GM10266 (cell line): ENCODE measurements at regions not wholly inside any gene's neighbourhood (a gene's known extent, or its start where the extent isn't known, plus 50 kb on each side); places are given as distances from the start of the nearest gene placed in this dataset.

Experiments
- DNase-seq: peaks from one replicate; pipeline ENCODE4 v3.0.0; 2012; ENCODE audit errors: extremely low spot score
- TF ChIP-seq, protein P1 (sequence below): IDR thresholded peaks from 2 replicates; pipeline ENCODE4 v1.5.1; 2012; ENCODE audit warnings: mild to moderate bottlenecking, low read depth; ENCODE audit not compliant: control insufficient read depth, insufficient read depth; ENCODE audit errors: missing control alignments

DNA sequence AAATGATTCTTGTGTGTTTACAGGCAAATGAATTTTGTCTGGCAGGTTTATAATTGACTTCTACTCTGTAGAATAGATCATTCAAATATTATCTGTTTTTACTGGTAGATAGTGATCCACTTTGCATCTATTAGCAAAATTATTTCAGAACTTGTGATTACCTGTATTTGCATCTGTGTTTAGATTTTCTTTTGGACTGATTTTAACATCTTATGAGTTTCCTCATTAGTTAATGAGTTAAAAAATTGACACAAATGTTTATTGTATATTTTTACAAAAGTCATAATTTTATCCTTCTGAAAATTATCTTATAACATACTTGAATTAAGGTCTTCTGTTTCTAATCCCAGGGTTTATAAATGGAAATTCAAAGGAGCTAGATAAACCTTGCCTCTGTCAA, 132.0 kb upstream of the KCNJ16 start:
- no peak for DNase-seq
- TF ChIP-seq, protein P1, sequence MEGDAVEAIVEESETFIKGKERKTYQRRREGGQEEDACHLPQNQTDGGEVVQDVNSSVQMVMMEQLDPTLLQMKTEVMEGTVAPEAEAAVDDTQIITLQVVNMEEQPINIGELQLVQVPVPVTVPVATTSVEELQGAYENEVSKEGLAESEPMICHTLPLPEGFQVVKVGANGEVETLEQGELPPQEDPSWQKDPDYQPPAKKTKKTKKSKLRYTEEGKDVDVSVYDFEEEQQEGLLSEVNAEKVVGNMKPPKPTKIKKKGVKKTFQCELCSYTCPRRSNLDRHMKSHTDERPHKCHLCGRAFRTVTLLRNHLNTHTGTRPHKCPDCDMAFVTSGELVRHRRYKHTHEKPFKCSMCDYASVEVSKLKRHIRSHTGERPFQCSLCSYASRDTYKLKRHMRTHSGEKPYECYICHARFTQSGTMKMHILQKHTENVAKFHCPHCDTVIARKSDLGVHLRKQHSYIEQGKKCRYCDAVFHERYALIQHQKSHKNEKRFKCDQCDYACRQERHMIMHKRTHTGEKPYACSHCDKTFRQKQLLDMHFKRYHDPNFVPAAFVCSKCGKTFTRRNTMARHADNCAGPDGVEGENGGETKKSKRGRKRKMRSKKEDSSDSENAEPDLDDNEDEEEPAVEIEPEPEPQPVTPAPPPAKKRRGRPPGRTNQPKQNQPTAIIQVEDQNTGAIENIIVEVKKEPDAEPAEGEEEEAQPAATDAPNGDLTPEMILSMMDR = no peak

- TF ChIP-seq, protein P1 = no peak
- no peak for DNase-seq
Observed at GRCh38 chr17:69944406-69944805, 130.6 kb upstream of the KCNJ16 start.

GRCh38 chr17:69945698-69946185, 129.3 kb upstream of the KCNJ16 start:
- no peak for DNase-seq
- TF ChIP-seq, protein P1 = no peak

DNA sequence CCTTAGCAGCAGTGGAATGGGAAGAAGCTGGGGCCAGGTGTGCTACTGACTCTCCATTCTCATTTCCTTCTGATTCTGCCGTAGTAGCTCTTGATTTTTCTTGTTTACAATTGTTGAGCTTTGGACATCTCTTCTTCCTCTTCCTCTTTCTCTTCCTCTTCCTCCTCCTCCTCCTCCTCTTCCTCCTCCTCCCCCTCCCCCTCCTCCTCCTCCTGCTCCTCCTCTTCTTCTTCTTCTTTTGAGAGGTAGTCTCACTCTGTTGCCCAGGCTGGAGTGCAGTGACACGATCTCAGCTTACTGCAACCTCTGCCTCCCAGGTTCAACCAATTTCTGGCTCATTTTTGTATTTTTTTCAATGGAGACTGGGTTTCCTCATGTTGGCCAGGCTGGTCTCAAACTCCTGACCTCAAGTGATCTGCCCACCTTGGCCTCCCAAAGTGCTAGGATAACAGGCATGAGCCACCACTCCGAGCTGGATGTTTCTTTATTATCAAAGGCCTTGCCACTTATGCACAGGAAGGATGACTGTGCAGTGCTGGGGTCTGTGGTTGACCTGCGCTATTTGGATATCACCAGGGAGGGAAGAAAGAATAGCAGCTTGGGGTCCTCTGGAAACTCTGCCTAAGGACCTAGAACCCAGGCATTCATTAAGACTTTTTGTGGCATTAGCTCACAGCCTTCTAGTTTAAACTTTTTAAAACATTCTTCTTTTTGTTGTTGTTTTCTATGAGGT, 127.8 kb upstream of the KCNJ16 start:
- TF ChIP-seq, protein P1 = no peak
- DNase-seq = no peak

- TF ChIP-seq, protein P1 = no peak
- DNase-seq = no peak
Observed at GRCh38 chr17:69948406-69948805, 126.6 kb upstream of the KCNJ16 start.

DNA sequence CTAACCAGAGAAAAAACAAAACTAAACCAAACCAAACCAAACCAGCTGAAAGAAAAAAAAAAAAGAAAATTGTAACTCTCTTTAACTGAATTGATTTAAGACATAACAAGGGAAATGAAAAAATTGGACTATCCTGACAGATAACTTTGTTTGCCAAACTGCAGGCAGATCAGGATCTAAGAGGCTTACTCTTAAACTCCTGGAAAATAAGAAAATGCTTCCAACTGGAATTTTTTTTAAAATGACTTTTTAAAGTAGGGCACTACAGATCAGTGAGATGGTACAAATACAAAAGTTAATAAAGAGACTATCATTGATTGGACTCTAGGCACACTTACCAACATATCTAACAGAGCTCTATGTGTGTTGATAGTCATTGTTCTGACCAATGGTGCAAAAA, 125.5 kb upstream of the KCNJ16 start:
- TF ChIP-seq, protein P1 = no peak
- DNase-seq = no peak

GRCh38 chr17:69949973-69950695, 124.9 kb upstream of the KCNJ16 start:
- no peak for DNase-seq
- TF ChIP-seq, protein P1 = no peak
